ENCODE measurements at regions not wholly inside any gene's neighbourhood (a gene's known extent, or its start where the extent isn't known, plus 50 kb on each side); places are given as distances from the start of the nearest gene placed in this dataset.

- no peak for TF ChIP-seq CTCF (IDR thresholded peaks at IDR 0.05; ENCODE audit: unreplicated experiment)
- H3K36me3 Mint-ChIP-seq (ENCODE audit: insufficient read depth, unreplicated experiment): no peaks in the 10 kb centered on the region
- no peak overlapping the region for H3K27ac Mint-ChIP-seq (ENCODE audit: unreplicated experiment)
- no TSS peak for BruUV-seq (replicated peaks)
- no peak for DNase-seq
- H3K9me3 Mint-ChIP-seq (ENCODE audit: low read depth, unreplicated experiment): no peaks in the 10 kb centered on the region
- H3K27me3 Mint-ChIP-seq (ENCODE audit: unreplicated experiment): no peaks in the 10 kb centered on the region
- CTCF ChIA-PET: no interaction called here
- H3K4me1 Mint-ChIP-seq (ENCODE audit: low read depth, unreplicated experiment): no peaks in the 10 kb centered on the region
- H3K4me3 Mint-ChIP-seq (ENCODE audit: low read depth, unreplicated experiment): no peak overlapping the region
- intact Hi-C loops (cut with micrococcal nuclease; ENCODE audit: unreplicated experiment): no loop called here
Observed at GRCh38 chr15:35991386-35991785, 445.4 kb upstream of the DPH6 start.

GRCh38 chr15:35992791-35993190 is 446.8 kb upstream of the DPH6 start:
- Mint-ChIP-seq H3K9me3 (ENCODE audit: low read depth, unreplicated experiment) (no peaks in the 10 kb centered on the region), H3K27ac (ENCODE audit: unreplicated experiment) (no peak overlapping the region), H3K4me3 (ENCODE audit: low read depth, unreplicated experiment) (no peak overlapping the region), H3K36me3 (ENCODE audit: insufficient read depth, unreplicated experiment) (no peaks in the 10 kb centered on the region), H3K27me3 (ENCODE audit: unreplicated experiment) (no peaks in the 10 kb centered on the region), H3K4me1 (ENCODE audit: low read depth, unreplicated experiment) (no peaks in the 10 kb centered on the region)
- no peak for TF ChIP-seq CTCF (IDR thresholded peaks at IDR 0.05; ENCODE audit: unreplicated experiment)
- no peak for DNase-seq
- no TSS peak for BruUV-seq (replicated peaks)
- intact Hi-C loops (cut with micrococcal nuclease; ENCODE audit: unreplicated experiment): no loop called here
- CTCF ChIA-PET: no interaction called here

DNA sequence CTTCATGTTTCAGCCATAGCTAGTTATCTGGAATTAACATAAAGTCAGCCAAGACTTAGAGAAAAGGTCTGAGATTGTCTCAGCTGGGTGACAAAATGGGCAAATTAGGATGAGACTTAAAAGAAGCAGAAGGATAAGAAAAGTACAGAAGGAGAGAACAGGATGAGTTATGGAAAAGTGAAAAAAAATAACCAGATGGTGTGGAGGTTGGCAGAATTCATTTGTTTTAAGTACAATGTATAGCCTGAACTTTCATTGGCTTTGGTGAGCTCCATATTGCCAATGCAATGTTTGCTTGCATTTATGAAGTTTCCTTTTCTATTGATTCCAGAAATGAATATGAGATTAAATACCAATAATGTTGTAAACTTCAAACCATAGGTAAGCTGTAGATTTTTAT is 447.2 kb upstream of the DPH6 start:
- no peak overlapping the region for H3K4me3 Mint-ChIP-seq (ENCODE audit: low read depth, unreplicated experiment)
- H3K27me3 Mint-ChIP-seq (ENCODE audit: unreplicated experiment): no peaks in the 10 kb centered on the region
- H3K4me1 Mint-ChIP-seq (ENCODE audit: low read depth, unreplicated experiment): no peaks in the 10 kb centered on the region
- BruUV-seq (replicated peaks): no TSS peak
- TF ChIP-seq CTCF (IDR thresholded peaks at IDR 0.05; ENCODE audit: unreplicated experiment): no peak
- H3K36me3 Mint-ChIP-seq (ENCODE audit: insufficient read depth, unreplicated experiment): no peaks in the 10 kb centered on the region
- no peak overlapping the region for H3K27ac Mint-ChIP-seq (ENCODE audit: unreplicated experiment)
- no peaks in the 10 kb centered on the region for H3K9me3 Mint-ChIP-seq (ENCODE audit: low read depth, unreplicated experiment)
- intact Hi-C loops (cut with micrococcal nuclease; ENCODE audit: unreplicated experiment): no loop called here
- no peak for DNase-seq
- CTCF ChIA-PET: no interaction called here

- no TSS peak for BruUV-seq (replicated peaks)
- Mint-ChIP-seq H3K36me3 (ENCODE audit: insufficient read depth, unreplicated experiment) (no peaks in the 10 kb centered on the region), H3K27ac (ENCODE audit: unreplicated experiment) (no peak overlapping the region), H3K4me3 (ENCODE audit: low read depth, unreplicated experiment) (no peak overlapping the region), H3K4me1 (ENCODE audit: low read depth, unreplicated experiment) (no peaks in the 10 kb centered on the region), H3K9me3 (ENCODE audit: low read depth, unreplicated experiment) (no peaks in the 10 kb centered on the region), H3K27me3 (ENCODE audit: unreplicated experiment) (no peaks in the 10 kb centered on the region)
- intact Hi-C loops (cut with micrococcal nuclease; ENCODE audit: unreplicated experiment): no loop called here
- no peak for DNase-seq
- CTCF ChIA-PET: no interaction called here
- TF ChIP-seq CTCF (IDR thresholded peaks at IDR 0.05; ENCODE audit: unreplicated experiment): no peak
Observed at GRCh38 chr15:35994876-35995275, 448.9 kb upstream of the DPH6 start.

All from Calu3 (cell line).